ENCODE measurements at regions not wholly inside any gene's neighbourhood (a gene's known extent, or its start where the extent isn't known, plus 50 kb on each side); places are given as distances from the start of the nearest gene placed in this dataset.
A peak's percentile ranks its signal among the peaks of the same experiment; 100 is the strongest.

DNA sequence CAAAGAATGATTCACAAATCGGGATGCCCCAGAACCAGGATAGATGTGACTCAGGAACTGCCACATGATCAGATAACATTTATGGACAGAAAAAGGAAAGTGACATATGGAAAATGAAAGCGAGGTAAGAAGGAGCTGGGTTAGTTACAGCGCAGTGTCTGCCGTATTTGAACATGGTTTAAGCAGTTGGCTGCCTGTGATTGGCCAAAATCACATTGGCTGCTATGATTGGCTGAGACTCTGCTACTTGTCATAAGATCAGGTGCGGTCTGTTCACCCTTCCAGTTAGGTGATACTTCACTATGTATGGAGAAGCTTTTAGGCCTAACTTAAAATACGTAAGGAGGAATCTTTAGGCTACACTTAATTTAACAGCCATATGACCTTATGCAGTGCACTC is 322.7 kb upstream of the HAND2 start:
- DNase-seq (ENCODE audit: low read depth): peak; percentile 9

DNA sequence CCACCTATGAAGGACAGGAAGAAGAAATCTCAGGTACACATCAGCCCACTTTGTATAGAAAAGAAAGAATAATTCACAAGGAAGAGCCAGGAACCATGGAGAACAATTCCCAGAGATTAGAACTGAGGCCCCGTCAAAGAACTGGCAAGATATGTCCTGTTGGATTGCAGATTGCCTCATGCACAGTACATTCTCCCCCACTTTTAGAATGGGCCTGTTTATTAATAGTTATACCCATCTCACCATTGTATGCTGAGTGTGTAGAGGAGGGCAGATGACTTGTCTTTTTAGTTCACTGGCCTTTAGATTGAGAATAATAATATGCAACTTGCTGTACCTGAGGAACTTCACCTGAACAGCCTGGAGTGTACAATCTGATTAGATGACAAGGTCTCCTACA is 315.6 kb upstream of the HAND2 start:
- DNase-seq (ENCODE audit: low read depth): no peak

DNA sequence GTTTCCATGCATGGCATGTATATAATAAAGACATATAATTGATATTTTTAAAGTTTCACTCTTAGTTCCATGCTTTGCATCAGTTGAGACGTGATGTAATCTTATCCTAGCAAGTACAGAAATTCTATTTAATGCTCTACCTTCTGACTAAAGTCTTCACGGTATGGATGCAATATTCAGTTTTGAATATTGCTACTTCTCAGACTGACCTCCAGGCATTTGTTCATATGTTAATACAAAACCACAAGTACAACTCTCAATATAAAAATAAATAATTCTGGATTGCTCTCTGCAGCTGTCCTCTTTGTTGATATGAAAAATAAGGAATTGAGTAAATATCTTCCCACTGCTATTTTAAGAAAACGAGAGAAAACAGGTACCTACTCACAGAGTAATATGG is 309.8 kb upstream of the HAND2 start:
- DNase-seq (ENCODE audit: low read depth): no peak

DNA sequence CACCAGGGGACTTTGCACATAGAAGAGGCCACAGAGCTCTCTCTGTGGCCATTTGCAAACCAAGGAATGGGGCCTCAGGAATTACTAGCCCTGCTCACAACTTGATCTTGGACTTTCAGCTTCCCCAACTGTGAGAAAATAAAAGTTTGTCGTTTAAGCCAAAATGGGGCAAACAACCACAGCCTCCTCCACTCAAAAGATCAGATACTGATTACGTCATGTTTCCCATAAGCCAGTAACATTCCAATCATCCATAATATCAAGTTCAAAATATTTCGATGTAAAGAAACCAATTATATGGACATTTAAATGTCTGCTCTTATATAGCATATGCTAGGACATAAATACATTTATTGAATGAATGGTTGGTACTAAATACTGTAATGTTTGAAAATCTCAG is 307.5 kb upstream of the HAND2 start:
- no peak for DNase-seq (ENCODE audit: low read depth)

DNA sequence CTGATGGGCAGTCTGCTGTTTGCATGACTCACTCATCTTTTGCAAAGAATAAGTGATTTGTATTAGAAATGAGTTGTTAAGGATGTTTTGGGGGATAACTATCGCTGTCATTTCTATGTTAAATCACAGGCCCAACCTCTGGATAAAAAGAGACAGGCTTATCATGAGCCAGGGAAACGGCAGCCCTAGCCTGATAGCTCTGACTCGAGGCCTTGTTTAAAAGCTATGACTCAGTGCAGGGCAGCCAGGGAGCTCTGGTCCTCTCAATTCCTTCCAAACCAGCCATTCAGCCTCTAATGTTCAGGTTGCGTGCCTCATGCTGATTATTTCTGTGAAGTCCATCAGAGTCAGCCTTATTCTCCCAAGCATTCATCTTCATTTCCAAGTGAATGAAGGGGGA is 305.9 kb upstream of the HAND2 start:
- DNase-seq (ENCODE audit: low read depth): peak; percentile 42

DNA sequence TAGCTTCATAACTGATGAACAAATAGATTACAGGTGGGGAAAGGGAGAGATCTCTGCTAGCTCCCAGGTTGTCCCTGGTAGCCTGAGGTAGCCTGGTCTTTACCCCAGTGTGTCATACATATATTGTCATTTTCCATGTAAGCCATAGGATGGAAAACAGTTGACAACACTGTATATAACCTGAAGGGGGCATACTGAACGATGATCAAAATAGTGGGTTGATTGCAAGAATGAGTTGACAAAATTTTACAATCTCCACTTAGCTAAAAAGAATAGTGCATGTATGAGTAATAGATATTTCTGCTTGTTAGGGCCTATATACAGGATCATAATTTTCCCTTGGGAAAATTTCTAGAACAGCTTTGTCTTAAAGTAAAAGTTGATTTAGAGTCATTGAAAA is 304.1 kb upstream of the HAND2 start:
- no peak for DNase-seq (ENCODE audit: low read depth)

DNA sequence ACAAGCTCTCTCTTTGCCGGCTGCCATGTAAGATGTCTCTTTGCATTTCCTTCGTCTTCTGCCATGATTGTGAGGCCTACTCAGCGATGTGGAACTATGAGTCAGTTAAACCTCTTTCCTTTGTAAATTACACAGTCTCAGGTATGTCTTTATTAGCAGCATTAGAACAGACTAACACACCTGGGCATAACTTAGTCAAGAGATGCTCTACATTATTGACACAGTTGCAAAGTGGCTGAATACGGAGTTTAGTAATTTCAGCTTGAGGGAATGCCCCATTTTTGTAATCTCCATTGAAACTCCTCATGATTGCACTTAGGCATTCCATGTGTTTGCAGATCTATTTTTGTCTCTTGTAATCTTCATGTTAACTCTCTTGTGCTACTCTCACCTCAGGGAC is 299.5 kb upstream of the HAND2 start:
- DNase-seq (ENCODE audit: low read depth): no peak

DNA sequence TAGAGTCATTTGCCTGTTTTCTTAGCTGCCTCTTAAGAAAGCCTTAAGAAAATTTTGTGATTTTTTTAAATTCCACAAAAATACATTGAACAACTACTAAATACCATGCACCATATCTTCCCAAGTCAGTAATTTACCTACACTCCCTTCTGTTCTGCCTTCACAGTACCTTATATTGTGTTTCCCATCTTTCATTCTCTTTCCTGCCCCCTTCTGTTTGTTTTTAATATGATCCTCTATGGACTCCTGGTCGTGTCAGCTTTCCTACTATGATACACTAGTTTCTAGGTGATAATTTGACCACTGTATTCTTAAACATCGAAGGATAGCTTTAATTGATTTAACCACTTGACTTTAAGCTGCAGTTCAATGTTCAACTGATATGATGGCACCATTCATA is 297.7 kb upstream of the HAND2 start:
- no peak for DNase-seq (ENCODE audit: low read depth)

DNA sequence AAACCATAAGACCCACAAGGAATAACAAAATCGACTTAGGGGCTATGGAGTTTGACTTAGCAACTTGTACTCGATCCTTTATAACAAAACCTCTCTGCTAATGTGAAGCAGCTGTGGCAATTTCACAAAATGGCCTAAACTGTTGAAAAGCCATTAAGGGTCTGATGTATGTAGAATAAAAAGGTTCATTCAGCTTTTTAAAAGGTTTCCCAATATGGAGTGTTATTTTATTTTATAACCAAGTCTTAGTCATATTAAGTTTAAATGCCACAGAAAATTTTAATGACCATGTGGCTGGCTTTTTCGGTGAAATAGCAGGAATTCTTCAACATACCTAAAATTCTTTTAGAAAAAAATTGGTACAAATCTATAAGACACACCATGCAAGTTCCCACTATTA is 291.8 kb upstream of the HAND2 start:
- no peak for DNase-seq (ENCODE audit: low read depth)

DNA sequence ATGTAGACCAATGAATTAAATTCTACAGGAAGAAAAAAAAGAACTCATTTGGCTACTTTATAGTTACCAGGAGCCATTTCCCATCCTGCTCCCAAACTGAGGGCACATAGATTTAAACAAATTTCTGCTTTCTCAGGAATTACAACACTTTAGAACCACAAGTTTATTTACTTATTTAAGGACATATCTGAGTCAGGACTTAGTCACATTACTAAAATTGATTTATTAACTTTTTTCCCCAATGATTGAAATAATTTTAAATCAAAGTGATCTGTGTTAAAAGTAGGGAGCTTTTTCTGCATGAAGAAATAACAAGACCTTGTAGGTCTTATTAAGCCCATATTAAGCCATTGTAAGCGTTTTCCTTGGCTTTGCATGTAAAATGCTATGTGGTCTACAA is 291.0 kb upstream of the HAND2 start:
- DNase-seq (ENCODE audit: low read depth): peak; percentile 11

DNA sequence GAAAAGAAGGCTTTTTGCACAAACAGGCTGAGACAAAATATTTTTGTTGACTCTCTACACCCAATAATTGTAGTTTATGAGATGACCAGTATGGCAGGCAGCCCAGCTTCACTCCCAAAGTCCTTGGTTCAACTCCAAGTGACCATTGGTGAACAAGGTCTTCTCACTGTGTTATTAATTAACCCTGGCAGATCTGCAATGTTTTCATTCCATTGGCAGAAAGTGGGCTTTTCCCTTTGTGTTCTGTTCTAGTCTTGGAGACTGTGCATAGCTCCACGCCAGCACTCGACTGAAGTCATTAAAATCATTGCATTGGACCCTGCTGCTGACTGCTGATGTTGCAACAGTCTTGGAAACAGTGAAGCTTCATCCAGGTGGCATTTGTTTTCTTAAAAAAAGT is 277.3 kb upstream of the HAND2 start:
- DNase-seq (ENCODE audit: low read depth): peak; percentile 5

DNA sequence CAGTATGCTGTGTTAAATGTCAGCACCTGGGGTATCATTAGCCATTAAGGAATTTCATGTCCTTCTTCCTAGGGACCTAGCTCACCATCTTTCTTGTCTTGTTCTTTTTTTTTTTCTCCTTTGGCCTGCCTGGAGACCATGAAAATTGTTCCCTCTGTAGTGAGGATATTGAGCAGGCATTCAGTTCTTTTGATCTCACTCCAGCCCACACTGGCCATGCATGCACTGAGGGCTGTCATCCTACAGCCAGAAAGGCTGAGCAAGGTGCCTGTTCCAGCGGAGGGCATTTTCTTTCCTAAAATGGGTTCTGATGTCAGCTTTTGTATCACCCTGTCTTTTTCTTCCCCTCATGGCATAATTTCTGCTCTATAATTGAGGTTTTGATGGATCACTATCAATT is 275.9 kb upstream of the HAND2 start:
- no peak for DNase-seq (ENCODE audit: low read depth)

DNA sequence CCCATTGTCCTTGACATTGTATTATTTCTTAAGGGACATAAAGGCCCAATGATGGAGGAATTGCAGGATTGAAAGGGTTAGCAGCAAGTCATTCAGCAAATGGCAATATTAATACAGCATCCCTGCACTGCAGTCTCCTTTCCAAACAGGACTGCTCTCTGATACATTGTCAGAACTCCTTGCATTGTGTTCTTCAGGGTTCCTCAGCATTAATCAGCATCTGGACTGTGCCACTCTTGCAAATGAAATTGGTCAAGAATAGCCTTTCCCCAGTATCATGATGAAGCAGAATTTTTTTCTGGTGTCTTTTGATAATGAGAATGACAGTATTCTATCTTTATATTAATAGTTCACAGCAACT is 272.6 kb upstream of the HAND2 start:
- no peak for DNase-seq (ENCODE audit: low read depth)

DNA sequence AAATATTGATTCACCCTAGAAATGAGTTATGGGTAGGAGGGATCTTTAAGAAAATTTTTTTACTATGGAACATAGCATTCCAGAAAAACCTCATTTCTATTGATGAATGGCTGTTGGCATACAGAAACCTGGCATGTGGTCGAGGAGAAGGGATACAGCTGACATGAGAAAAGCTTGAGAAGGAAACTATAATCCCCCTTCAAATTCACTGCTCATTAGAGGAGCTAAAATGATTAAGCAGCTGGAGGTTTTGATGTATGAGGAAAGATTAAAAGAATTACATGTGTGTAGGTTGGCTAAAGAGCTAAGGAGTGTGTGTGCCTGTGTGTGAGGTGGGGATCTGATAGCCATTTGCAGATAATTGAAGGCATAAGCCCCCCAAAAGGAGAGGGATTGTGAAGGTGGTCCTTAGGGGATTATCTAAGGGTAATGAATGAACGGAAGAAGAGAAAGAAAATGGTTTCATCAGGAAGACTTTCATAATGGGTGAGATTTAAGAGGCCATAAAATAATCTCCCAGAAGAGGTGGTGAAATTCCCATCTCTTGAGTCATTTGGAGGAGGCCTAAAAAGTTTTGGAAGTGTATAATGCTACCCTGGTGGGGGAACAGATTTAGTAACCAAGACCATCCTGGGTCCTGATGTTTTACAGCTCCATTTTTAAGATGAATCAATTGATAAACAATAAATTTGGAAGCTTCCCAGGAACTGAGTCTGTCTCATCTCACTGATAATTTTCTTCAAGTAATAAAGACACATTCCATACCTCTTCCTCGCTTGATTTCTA is 272.0 kb upstream of the HAND2 start:
- DNase-seq (ENCODE audit: low read depth): no peak

DNA sequence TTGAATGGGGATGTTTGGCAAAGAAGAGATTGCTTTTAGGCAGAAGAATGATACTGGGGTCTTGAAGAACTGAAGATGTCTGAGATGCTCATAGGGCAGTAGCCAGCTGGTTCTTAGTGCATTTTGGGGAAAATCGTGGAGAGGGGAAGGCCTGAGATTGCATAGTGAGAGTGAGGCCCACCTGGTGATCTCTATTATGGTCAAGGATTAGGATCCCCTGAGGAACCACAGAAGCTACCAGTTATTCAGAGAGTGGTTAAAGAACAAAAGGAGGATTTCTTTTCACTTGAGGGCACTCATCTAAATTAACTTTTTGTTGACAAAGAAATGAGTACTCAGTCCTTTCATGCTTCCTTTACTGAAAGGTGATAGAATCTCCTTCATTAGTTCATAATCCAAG is 271.3 kb upstream of the HAND2 start:
- DNase-seq (ENCODE audit: low read depth): no peak

DNA sequence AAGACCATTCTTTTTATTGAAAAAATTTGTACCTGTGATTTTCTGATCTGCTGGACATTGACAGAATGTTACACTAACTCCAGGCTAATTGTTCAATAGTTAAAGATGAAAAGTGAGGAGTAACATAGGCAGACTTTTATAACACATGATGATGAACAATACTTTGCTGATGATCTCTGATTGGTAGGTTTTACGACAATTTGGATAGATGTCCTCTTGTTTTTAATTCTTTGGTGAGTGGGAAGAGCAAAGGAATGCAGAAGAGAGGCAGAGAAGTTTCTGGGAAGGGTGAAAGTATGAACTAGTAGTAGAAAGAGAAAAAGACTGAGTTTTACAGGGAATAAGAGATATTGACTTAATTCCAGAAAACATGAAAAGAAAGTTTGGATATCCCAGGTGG is 267.3 kb upstream of the HAND2 start:
- DNase-seq (ENCODE audit: low read depth): no peak

DNA sequence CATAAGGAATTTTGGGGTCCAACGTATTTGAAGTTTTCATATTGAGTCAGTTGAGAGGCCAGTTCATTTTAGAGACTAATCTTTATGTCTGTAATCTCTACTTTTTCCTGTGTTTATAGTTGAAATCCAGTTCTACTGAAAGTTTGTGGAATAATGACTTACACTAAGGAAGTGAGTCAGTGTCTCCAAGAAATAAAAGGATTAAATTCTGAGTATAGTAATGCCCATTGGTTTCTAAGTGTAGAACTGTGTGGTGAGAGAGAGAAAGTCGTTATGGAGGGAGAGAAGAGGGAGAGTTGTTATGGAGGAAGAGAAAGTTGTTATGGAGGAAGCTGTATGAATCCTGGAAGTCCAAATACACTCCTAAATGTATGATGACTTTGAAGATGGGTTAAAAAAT is 264.6 kb upstream of the HAND2 start:
- peak; percentile 49 for DNase-seq (ENCODE audit: low read depth)

DNA sequence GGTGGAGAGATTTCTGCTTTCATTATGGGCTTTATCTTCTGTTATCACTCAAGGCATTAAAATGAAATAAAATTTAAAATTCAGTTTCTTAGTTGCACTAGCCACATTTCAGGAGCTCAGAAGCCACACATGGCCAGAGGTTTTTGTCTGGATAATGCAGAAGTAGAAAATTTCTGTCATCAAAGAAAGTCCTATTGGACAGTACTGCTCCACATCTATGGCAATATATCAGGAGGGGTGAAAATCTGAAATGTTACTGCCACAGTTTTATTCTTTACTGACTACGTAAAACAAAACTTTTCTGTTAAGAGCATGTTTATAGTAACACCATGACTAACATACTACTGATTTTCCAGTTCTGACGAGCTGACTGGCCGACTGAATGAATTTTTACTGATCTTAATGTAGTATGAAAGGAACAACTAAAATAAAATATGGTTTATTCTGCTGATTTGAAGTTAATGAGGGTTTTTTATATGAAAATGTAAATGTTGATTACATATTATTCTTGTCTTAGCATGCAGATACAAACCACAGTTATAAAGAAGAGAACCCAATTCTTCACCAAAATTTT is 264.0 kb upstream of the HAND2 start:
- DNase-seq (ENCODE audit: low read depth): peak; percentile 8

DNA sequence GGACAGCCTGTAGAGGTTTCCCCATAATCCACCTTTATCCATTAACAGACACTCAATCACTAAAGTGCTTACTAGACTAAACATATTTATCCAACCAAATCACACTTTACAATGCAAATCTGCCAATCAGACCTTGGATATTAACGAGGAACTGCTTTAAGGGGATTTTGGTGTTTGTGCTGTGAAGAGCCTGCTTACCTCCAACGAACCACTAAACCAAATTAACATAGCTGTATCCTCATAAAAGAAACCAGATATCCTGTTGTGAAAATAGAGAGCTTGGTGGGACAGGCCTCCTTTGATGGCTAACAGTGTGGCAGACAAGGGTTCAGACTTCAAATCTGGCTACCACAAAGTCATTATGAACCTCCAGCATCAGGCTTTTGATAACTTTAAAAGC is 252.6 kb upstream of the HAND2 start:
- DNase-seq (ENCODE audit: low read depth): no peak

DNA sequence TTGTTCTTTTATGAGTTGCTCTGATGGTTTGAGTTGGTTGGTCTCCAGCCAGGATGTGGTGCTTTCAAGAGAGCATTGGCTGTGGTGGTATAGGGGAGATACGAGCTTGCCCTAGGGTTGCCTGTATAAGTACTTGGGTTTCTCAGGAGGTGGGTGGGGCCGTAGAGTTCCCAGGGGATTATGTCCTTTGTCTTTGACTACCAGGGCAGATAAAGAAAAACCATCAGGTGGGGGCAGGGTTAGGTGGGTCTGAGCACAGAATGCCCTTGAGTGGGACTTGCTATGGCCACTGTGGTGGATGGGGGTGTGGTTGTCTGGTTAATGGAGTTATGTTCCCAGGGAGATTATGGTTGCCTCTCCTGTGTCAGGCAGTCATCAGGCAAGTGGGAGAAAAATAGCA is 247.9 kb upstream of the HAND2 start:
- DNase-seq (ENCODE audit: low read depth): no peak

DNA sequence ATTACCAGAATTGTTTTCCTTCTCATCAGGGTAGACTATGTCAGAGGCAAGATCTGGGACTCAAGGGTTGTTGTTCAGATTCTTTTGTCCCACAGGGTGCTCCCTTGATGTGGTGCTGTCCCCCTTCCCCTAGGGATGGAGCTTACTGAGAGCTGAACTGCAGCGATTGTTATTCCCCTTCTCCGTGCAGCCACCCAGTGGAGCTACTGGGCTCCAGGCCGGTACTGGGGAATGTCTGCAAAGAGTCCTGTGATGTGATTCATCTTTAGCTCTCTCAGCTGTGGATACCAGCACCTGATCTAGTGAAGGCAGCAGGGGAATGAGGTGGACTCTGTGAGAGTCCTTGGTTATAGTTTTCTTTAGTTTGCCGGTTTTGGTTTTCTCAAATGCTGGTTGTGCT is 247.4 kb upstream of the HAND2 start:
- no peak for DNase-seq (ENCODE audit: low read depth)

DNA sequence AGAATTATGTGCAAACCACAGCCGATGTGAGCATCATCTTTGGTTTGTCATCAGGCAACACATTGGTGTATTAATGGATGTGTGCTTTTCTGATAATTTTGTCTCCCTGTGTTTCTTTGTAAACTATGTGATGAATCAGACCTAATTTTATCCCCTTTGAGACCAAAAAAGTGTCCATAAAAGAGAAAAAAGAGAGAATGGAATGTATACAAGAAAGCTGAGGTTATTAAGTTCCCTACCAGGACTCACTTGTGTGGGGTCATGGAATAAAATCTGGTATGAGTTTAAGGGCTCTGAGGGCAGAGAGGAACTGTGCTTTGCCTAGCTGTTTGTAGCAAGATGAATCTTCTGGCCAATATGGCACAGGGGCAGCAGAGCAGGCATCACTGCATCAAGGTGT is 239.5 kb upstream of the HAND2 start:
- no peak for DNase-seq (ENCODE audit: low read depth)

DNA sequence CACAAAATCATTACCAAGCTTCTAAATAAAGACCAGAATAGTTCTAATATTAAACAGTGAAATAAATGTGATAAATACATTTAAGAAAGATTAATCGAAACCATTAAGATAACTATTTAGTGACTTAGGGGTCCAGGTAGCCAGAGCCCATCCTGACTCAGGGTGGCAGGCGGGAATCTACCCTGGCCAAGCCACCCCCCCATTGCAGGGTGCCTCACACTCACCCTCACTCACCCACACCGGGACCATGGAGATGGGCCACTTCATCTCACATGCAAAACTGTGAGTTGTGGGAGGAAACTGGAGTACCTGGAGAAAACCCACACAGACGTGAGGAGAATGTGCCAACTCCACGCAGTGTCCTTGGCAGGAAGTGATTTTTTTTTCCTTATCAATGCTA is 237.6 kb upstream of the HAND2 start:
- DNase-seq (ENCODE audit: low read depth): no peak

DNA sequence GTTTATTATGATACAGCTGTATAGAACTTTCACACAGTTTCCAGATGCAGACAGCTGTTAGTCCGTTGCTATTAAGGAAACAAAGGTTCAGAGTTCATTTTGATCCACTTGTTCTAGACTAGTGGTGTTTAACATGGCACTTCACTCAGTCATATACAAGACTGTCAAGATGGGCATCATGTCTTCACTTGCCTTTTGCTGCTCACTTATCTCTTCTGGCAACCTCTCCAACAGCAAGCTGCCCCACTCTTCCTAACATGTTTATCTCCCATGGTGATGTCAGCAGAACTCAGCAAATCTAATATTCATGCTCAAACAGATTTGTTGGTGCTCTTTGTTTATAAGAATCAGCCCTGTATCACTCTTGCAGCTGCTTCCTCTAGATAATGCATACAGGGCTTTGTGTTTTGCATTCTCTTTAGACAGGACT is 236.2 kb upstream of the HAND2 start:
- DNase-seq (ENCODE audit: low read depth): no peak
